ENCODE measurements at regions not wholly inside any gene's neighbourhood (a gene's known extent, or its start where the extent isn't known, plus 50 kb on each side); places are given as distances from the start of the nearest gene placed in this dataset.

- TF ChIP-seq NFRKB (IDR thresholded peaks at IDR 0.05) (no peak), SUZ12 (IDR thresholded peaks at IDR 0.05) (no peak), LEF1 (IDR thresholded peaks at IDR 0.05; ENCODE audit: borderline replicate concordance) (no peak)
- no peak for DNase-seq (ENCODE audit: extremely low spot score)
- CTCF ChIA-PET: interaction anchor here (0.6 kb wide), 2 partner anchors 58 to 312 kb away, joined by 3 to 4 read pairs; no protein-coding TSS in a partner anchor
- POLR2A ChIA-PET: no interaction called here
These were observed 64.4 kb upstream of the ACSL4 start for GRCh38 chrX:109797311-109797975.

DNA sequence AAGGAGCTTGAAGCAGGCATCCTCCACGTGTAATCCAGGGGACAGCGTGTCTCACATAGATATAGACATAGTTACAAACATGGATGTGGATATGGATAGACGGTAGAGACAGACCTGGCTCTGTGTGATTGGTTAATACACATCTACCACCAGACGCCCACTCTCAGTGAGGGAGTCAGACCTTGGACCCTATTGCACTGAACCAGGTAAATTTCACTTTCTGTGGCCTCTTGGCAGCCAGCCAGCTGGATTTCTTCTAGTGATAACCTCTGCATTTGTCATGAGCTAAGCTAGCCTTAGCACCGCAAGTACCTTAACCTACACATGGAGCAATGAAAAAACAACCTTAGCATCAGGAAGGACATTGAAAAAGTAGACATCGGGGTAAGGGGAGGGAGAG lies 79.2 kb upstream of the ACSL4 start:
- TF ChIP-seq FOXA1 (IDR thresholded peaks at IDR 0.05): no peak
- no peak for DNase-seq (ENCODE audit: extremely low spot score)
- ChIA-PET POLR2A (interaction anchor here (0.6 kb wide), 1 partner anchor 11 kb away, joined by 3 read pairs; no protein-coding TSS in a partner anchor), CTCF (no interaction called here)

GRCh38 chrX:109813236-109813635 lies 80.2 kb upstream of the ACSL4 start:
- CTCF ChIA-PET: interaction anchor here (0.5 to 0.7 kb wide), 3 partner anchors 40 to 50 kb away, joined by 3 to 5 read pairs (median 4); no protein-coding TSS in a partner anchor
- TF ChIP-seq HDGF (IDR thresholded peaks at IDR 0.05; ENCODE audit: borderline replicate concordance) (no peak), BHLHE40 (IDR thresholded peaks at IDR 0.05; ENCODE audit: borderline replicate concordance) (no peak), ZNF384 (IDR thresholded peaks at IDR 0.05) (no peak), ELF4 (IDR thresholded peaks at IDR 0.05) (no peak), SUZ12 (IDR thresholded peaks at IDR 0.05) (no peak)
- DNase-seq (ENCODE audit: extremely low spot score): no peak
- POLR2A ChIA-PET: no interaction called here

GRCh38 chrX:109818976-109819375 lies 85.9 kb upstream of the ACSL4 start:
- CTCF ChIA-PET: interaction anchor here (0.7 to 1.5 kb wide), 3 partner anchors 8 to 72 kb away, joined by 4 to 7 read pairs (median 6); no protein-coding TSS in a partner anchor

DNA sequence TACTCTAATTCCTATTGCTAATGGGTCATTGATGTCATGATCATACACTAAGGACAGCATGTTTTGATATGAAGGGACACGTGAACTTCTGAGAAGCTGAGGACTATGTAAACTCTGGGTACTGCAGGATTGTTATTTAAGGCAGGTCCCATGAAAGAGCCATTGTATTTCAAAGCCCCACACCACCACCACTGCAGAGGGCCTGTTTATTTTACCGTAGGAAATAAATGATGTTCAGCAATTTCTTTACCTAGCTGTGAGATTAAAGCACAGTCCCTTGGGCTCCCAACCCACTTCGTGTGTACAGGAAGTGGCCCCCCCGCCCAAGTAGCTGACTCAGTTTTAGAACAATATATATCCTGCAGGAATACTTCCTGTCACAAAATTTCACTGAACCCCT lies 89.8 kb upstream of the ACSL4 start:
- ChIA-PET POLR2A (no interaction called here), CTCF (interaction anchor here (0.8 kb wide), 1 partner anchor 34 kb away, joined by 3 read pairs; no protein-coding TSS in a partner anchor)
- no peak for DNase-seq (ENCODE audit: extremely low spot score)
- TF ChIP-seq LEF1 (IDR thresholded peaks at IDR 0.05; ENCODE audit: borderline replicate concordance) (no peak), ARNT (IDR thresholded peaks at IDR 0.05) (no peak), CTBP1 (IDR thresholded peaks at IDR 0.05; ENCODE audit: borderline replicate concordance) (no peak), SUZ12 (IDR thresholded peaks at IDR 0.05) (no peak), NFRKB (IDR thresholded peaks at IDR 0.05) (no peak), PKNOX1 (IDR thresholded peaks at IDR 0.05) (no peak), ZNF384 (IDR thresholded peaks at IDR 0.05) (no peak), TARDBP (IDR thresholded peaks at IDR 0.05) (no peak), L3MBTL2 (conservative IDR thresholded peaks at IDR 0.05) (no peak), HDGF (IDR thresholded peaks at IDR 0.05; ENCODE audit: borderline replicate concordance) (no peak), BHLHE40 (IDR thresholded peaks at IDR 0.05; ENCODE audit: borderline replicate concordance) (no peak), SP1 (IDR thresholded peaks at IDR 0.05) (no peak), FOXA1 (IDR thresholded peaks at IDR 0.05) (no peak), ELF4 (IDR thresholded peaks at IDR 0.05) (no peak), FOXM1 (IDR thresholded peaks at IDR 0.05; ENCODE audit: borderline replicate concordance) (no peak), FOXK2 (IDR thresholded peaks at IDR 0.05) (no peak)

More at GRCh38 chrX:109818976-109819375, 85.9 kb upstream of the ACSL4 start:
- POLR2A ChIA-PET: no interaction called here
- TF ChIP-seq FOXM1 (IDR thresholded peaks at IDR 0.05; ENCODE audit: borderline replicate concordance) (no peak), TARDBP (IDR thresholded peaks at IDR 0.05) (no peak), FOXA1 (IDR thresholded peaks at IDR 0.05) (no peak), NFRKB (IDR thresholded peaks at IDR 0.05) (no peak)
- DNase-seq (ENCODE audit: extremely low spot score): no peak

DNA sequence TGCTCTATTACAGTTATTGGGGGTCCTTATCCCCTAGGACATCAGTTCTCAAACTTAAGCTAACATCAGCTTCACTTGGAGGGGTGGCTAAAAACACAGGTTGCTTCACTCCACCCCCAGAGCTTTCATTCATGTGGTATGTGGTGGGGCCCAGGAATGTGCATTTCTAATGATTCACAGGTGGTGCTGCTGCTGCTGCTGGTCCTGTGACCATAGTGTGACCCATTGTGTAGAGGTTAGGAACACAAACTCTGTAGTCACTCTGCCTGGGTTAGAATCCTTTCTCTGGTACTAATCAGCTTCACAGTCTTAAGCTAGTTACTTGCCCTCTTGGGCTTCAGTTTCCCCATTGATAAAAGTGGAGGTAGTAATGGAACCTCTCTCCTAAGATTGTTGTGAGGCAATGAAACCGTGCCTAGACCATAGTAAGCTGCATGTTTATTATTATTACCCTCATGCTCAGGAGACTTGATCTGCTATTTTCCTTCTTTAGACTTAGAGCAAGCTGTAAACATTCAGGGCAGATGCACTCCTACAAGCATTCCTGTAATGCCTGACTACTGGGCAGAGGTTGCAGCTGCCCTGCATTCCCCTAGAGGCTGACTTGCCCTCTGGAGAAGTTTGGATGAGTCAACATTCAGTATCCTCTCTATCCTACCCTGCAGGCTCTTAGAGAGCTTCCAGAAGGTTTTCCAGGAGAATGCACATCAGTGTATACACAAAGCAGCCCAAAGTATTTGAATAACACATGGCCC lies 94.1 kb upstream of the ACSL4 start:
- CTCF ChIA-PET: interaction anchor here (0.7 to 1.7 kb wide), 4 partner anchors 9 to 114 kb away, joined by 3 to 11 read pairs (median 4); no protein-coding TSS in a partner anchor
- POLR2A ChIA-PET: interaction anchor here (0.6 to 1.0 kb wide), 2 partner anchors 95 to 1741 kb away, joined by 4 to 5 read pairs; no protein-coding TSS in a partner anchor
- no peak for DNase-seq (ENCODE audit: extremely low spot score)
- TF ChIP-seq CTBP1 (IDR thresholded peaks at IDR 0.05; ENCODE audit: borderline replicate concordance) (no peak), SP1 (IDR thresholded peaks at IDR 0.05) (no peak), NFRKB (IDR thresholded peaks at IDR 0.05) (no peak), BHLHE40 (IDR thresholded peaks at IDR 0.05; ENCODE audit: borderline replicate concordance) (no peak), FOXM1 (IDR thresholded peaks at IDR 0.05; ENCODE audit: borderline replicate concordance) (no peak)

- ChIA-PET CTCF (interaction anchor here (0.6 to 1.7 kb wide), 5 partner anchors 9 to 442 kb away, joined by 3 to 11 read pairs (median 4); no protein-coding TSS in a partner anchor), POLR2A (interaction anchor here (1.0 kb wide), 1 partner anchor 95 kb away, joined by 4 read pairs; no protein-coding TSS in a partner anchor)
- no peak for DNase-seq (ENCODE audit: extremely low spot score)
- TF ChIP-seq FOXM1 (IDR thresholded peaks at IDR 0.05; ENCODE audit: borderline replicate concordance): no peak
- TF ChIP-seq SP1 (IDR thresholded peaks at IDR 0.05): no peak
These were observed 94.7 kb upstream of the ACSL4 start for GRCh38 chrX:109827772-109828171.

GRCh38 chrX:109830157-109830703 lies 97.2 kb upstream of the ACSL4 start:
- no peak for DNase-seq (ENCODE audit: extremely low spot score)
- CTCF ChIA-PET: no interaction called here
- TF ChIP-seq NFRKB (IDR thresholded peaks at IDR 0.05) (no peak), ZNF384 (IDR thresholded peaks at IDR 0.05) (no peak)
- POLR2A ChIA-PET: no interaction called here

All from HEK293T (cell line).